ENCODE measurements at regions not wholly inside any gene's neighbourhood (a gene's known extent, or its start where the extent isn't known, plus 50 kb on each side); places are given as distances from the start of the nearest gene placed in this dataset.

DNA sequence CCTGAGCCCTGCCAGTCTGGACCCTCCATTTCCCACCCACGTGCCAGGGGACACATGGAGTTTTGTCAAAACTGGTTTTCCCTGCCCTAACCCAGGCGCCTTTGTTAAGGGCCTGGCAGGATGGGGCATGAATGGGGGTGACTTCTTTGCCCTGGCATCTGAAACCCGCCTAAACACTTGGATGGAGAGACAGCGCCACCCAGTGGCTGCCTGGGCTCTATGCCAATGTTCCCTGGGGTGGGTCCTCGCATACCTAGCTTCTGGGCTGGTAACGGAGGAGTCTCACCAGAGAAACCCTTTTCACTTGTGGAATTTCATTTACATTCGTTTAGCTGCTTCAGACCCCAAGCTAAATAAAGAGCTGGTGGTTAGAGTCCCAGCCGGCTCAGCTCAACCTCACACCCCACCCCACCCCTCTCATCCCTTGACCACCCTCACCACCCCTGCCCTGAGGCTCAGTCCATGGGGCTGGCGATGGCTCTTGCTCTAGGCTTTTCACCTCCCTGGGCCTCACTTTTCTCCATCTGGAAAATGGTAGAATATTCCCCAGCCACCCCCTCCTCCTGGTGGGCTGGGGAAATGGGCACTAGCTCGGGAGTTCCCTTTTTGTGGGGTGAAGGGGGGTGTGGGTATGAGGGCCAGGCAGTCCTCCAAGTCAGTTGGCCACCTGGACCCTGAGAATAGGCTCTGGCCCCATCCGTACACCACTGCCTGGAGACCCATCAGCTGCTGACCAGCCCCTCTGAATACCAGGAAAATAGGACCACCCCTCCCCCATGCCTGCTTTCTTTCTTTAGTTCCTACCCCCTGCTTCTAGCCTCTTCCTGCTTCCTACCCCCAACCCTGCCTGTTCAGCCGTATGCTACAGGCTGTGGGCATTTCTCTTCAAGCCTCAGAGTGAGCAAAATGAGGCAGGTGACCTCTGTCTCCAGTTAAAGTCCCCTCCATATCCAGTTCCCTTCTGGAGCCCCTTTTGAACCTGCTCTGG lies 57.1 kb upstream of the PJA1 start:
- FAIRE-seq = no peak

DNA sequence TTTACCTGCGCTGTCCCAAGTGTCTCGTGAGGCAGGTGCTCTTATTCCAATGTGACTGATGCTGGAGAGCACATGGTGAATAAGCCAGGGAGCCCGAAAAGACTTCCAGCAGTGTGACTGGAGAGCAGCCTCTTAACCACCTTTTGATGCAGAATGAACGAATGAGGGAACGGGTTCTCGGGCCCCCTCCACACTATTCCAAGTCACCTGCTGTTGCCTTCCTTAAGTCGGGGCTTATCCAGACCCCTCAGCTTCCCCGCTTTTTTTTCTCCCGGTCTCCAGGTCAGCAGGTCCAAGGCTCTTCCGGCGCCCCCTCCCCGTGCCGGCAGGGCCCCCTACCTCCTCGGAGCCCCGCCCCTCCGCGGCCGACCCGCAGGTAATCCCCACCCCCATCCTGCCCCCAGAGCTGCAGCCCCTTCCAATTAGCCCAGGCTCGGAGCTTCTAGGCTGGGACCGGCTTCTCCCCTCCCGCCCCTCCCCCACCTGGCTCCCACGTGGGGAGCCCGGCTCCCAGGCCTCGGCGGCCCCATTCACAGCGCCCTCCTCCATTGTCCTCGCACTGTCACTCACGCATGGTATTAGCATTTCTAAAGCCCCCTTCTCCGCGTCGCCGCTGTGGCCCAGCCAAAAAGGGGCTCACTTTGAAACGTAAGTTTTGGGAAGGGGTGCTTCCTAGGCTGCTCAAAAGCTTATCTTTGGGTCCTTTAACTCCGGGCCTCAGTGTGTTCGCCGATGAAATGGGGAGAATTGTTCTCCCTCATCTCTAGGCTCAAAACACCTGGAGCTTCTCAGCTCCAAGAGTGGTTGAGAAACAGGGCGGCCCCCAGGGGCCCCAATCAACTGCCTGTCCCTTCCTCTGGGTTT lies 56.2 kb upstream of the PJA1 start:
- FAIRE-seq = no peak

GRCh38 chrX:69218407-69218997 lies 53.2 kb upstream of the PJA1 start:
- FAIRE-seq = no peak

GRCh38 chrX:69216911-69217310 lies 51.7 kb upstream of the PJA1 start:
- no peak for FAIRE-seq

DNA sequence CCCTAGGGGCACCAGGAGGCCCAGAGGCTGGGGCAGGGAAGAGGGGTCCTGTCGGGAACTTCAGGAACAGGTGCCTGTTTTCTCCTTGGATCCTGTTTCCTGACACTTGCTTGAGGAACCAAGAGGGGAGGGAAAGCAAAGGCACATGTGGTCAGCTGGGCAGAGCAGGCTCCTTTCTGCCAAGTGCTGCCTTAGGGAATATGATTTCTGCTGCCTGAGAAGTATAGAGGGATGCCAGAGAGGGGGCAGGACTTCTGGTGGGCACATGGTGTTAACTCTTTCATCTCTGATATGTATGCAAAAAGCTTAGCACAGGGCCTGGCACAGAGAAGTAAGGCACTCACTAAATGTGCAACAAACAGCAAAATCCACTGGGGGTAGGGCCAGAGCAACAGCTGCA lies 51.2 kb upstream of the PJA1 start:
- FAIRE-seq = no peak

DNA sequence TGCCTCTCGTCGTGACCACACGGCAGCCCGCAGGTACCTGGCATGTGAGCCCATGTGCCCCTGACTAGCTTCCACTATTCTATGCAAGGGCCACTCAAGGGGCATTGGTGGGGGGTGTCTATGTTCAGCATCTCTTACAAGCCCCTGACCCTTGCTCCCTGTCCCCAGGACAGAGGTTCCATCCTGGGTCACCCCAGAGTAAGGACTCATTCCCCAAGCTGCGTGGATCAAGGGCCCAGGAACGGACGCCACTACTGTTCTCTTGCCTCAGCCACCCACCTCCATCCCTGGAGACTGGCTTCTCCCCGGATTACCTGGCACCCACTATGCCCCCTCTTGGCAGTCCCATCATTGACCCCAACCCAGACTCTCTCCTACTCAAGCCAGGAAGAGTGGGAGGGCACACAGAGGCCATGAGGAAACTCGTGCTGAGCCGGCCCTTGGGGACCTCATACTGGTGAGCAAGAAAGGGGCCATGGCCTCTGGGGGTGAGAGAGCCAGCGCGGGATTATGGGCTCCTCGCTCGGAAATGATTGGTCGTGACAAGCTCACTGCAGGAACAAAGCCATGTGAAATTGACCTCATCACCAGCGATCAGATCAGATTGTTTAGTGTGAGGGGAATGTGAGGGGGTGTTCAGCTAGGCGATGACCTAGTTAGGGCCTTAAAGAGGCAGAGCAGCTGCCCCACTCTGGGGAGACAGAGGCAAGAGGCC lies 50.1 kb upstream of the PJA1 start:
- no peak for FAIRE-seq
